Daoy (cell line): ENCODE measurements at regions not wholly inside any gene's neighbourhood (a gene's known extent, or its start where the extent isn't known, plus 50 kb on each side); places are given as distances from the start of the nearest gene placed in this dataset.
"Not testable (repeated sequence)": the region's sequence is repeated elsewhere in the genome, so short reads cannot be mapped to it uniquely, and the experiment has no call there.

Experiments
- DNase-seq: peaks from one replicate; pipeline ENCODE4 v3.0.0-alpha.2; 2015; ENCODE audit warnings: low read depth

DNA sequence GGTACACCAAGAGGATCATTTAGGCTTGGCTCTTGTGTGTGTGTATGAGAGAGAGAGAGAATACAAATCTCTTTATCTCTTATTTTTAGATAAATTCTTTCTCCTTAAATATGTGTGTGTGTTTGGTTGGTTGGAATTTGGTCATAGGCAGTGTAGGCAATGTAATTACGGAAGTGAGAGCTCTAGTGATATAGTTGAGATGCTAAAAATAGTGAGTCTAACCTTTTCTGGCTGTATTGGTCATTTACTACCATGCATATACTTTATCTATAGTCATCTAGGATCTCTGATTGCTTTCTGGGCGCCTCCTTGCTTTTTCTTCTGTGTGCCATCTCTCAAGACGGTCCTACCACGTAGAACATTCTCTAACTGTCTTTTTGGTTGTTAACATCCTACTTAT lies 250.2 kb downstream of the NUF2 start:
- no peak for DNase-seq

DNA sequence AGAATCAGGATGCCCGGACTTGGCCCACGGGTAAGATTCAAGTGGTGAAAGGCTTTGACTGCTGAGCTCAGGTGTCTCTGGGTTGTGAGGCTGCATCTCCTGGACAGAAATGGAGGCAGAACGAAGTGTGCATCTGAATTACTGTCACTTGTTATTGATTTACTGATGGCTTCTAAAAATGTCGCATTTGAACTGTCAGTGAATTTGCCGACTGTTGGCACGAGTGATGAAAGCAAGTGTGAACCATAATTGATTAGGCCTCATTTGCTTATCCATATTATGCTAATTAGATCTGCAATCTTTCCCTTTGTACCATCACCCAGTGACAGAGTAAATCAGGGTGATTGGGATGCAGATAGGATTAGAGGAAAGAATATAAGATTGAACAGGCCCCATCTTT lies 252.4 kb downstream of the NUF2 start:
- DNase-seq = no peak

DNA sequence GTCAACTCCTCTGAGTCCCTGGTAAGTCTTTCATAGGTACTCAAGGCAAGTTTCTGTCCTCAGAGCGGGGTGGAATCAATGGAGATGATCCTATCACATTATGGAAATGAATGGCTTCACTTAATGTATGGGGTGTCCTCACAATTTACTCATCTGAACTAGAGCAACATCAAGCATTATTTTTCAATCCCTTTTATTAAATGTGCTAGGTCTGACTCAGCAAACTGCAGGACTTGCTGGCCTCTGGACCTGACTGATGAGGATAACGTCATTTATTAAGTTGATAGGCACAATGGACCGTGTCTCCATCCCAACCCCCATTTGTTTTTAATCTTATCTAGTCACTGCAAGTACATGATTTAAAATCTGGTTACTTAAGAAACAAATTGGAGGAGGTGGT lies 259.2 kb downstream of the NUF2 start:
- DNase-seq = no peak

DNA sequence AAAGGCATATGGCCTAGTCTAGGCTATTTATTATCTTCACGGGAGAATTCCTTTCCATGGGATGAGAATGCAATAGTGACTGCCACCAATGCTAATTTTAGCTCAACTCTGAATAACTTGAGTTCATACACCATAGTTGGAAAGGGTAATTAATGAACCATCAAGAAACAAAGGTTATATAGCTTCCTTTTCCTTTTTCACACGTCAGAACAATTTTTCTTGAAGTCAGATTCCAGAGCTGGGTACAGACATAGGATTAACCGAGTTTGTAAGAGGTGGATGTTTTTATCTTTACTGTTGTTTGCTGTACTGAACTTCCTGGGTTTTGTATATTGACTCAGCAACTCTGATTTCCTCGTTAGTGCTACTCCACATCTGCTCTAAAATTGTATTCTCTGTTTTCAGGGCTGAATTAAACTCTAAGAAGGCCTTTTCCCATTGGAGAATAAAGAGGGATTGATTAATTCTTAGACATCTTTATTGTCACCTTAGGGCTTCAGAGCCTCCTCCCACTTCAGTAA lies 262.0 kb downstream of the NUF2 start:
- no peak for DNase-seq

DNA sequence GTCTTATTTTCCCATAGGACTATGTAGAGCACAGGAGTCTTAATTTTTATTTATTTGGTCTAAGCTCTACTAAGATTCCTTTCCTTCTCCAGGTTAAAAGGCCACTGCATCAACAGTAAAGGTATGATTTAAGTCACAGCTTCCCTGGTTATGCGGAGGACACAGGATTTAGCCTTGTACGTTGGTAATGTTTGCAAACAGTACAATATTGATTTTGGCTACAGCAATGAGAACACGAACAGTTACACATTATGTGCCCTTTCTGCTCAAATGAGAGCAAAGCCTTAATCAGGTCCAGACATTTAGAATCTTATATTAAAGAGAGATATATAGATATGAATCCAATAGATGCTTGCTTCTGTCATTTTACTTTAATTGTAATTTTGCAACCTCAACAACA lies 264.0 kb downstream of the NUF2 start:
- no peak for DNase-seq

DNA sequence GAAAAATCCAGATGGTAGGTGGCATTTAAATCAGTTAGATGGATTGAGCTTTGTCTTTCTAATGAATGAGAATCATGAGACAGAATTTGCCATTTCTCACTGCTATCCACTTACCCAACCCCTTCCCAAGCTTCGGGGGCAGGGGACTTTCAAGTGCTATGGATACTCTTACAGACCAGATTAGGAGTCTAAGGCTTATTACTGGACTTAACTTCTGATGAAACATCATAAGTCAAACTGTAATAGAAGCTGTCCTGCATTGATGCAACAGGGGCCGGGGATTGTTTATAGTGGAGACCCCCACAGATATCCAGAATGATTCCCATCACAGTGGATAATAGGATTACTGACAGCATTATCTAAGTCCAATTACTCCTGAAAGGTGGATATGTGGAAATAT lies 267.0 kb downstream of the NUF2 start:
- no peak for DNase-seq

DNA sequence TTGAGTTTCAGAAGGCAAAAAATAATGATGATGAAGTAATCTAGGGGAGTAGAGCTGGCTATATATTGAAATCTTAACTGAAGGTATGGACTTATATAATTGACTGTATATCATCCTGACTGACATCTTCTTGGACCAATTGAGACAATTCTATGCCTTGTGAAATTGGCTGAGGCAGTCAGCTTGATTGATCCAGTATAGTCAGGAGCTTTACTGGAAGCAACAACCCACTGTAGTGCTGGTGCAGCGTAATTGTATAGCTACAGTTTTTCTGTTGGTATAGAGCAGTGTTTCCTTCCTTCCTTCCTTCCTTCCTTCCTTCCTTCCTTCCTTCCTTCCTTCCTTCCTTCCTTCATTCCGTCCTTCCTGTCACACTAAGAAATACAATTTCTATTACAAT lies 268.0 kb downstream of the NUF2 start:
- no peak for DNase-seq

DNA sequence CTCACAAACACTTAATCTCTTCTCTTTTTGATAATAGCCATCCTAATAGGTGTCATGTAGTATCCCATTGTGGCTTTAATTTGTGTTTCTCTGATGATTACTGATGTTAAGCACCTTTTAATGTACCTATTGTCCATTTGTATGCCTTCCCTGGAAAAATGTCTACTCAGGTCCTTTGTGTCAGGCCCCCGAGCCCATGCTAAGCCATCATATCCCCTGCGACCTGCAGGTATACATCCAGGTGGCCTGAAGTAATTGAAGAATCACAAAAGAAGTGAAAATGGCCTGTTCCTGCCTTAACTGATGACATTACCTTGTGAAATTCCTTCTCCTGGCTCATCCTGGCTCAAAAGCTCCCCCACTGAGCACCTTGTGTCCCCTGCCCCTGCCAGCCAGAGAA lies 269.4 kb downstream of the NUF2 start:
- not testable (repeated sequence) for DNase-seq

DNA sequence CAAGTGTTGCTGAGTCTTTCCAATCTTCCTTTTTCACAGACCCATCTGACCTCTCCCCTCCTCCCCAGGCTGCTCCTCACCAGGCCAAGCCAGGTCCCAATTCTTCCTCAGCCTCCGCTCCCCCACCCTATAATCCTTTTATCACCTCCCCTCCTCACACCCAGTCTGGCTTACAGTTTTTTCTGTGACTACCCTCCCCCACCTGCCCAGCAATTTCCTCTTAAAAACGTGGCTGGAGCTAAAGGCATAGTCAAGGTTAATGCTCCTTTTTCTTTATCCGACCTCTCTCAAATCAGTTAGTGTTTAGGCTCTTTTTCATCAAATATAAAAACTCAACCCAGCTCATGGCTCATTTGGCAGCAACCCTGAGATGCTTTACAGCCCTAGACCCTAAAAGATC lies 270.9 kb downstream of the NUF2 start:
- DNase-seq = not testable (repeated sequence)

DNA sequence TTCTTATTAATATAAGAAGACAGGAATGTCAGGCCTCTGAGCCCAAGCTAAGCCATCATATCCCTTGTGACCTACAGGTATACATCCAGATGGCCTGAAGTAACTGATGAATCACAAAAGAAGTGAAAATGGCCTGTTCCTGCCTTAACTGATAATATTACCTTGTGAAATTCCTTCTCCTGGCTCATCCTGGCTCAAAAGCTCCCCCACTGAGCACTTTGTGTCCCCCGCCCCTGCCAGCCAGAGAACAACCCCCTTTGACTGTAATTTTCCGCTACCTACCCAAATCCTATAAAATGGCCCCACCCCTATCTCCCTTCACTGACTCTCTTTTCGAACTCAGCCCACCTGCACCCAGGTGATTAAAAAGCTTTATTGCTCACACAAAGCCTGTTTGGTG lies 274.4 kb downstream of the NUF2 start:
- DNase-seq = not testable (repeated sequence)

DNA sequence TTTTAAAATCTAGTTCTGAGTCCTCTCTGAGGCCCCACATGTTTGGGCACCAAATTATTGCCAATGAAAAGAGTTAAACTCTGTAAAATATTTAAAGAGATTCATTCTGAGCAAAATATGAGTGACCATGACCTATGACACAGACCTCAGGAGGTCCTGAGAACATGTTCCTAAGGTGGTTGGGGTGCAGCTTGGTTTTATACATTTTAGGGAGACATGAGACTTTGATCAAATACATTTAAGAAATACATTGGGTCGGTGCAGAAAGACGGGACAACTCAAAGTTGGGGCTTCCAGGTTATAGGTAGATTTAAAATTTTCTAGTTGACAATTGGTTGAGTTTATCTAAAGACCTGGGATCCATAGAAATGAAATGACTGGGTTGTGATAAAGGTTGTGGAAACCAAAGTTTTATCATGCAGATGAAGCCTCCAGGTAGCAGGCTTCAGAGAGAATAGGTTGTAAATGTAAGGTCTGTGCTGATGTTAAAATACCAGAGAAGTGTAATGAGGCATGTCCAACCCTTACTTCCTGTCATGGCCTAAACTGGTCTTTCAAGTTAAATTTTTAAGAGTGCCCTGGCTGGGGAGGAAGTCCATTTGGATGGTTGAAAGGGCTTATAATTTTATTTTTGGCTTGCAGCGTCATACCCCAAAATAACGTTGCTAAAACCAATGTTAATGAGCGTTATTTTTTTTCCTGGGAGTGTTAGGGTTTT lies 274.9 kb downstream of the NUF2 start:
- no peak for DNase-seq

DNA sequence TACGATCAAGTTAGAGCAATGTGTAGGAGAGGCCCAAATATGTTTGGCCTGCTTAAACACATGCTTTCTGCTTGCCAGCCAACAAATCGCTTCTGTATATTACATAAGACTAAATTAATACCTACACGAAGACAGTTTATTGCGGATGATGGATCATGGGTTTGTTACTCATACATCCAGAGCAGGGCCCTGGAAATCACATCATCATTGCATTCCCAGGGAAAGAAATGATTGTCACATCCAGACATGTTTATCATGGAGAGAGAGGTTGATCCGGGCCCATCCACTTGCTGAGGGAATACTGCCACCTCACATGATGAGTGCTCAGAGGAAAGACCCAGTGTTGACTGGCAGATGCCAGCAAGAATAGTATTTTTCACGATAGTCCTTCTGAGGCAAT lies 282.6 kb downstream of the NUF2 start:
- no peak for DNase-seq

DNA sequence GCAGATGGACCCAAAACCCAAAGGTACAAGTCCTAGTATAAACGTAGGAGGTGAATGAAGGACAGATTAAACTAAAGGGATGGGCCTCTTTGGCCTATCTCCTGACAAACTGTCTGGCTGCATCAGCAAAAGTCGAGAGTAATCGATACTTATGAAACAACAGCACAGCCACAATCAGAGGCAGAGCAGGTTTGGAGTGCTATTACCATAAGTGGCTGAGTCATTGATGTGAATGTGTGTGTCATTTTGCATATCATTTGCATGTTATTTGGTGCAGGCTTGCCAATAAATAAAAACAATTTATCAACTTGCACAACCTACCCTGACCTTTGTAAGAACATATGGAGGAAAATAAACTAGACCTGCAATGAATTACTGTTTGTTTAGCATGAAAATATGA lies 283.1 kb downstream of the NUF2 start:
- no peak for DNase-seq

DNA sequence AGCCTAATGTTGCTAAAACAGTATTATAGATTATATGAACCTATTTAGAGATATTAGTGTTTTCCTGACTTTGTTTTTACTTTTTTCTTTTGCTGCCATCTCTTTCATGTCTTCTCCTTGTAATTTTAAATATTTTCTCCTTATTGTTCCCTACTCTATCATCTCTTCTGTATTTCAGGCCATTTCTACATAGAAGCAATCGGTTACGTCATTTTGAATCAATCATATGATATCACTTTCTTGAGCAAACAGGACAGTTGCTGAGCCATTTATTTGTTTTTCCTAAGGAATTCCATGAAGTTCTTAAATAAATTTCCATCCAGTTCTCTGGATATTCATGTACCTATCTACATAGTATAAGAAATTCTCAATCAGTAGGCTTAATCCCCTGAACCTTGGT lies 287.2 kb downstream of the NUF2 start:
- no peak for DNase-seq

DNA sequence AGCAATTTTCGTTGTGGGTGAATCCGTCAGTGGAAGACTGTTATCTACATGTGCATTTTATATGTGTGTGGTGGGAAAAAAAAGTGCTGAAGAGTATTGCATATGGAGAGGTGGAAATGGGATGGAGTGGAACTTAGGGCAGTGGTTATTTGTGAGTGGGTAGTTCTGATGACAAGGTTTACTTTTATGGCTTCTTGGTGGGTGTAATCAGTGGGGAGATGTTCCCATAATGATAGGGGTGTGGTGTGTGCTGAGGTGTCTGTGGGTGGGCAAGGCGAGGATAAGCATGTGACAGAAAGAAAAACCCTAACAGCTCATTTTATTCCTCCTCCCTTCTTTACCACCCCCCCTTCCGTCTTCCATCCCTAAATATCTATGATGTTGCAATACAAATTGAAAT lies 288.1 kb downstream of the NUF2 start:
- no peak for DNase-seq

DNA sequence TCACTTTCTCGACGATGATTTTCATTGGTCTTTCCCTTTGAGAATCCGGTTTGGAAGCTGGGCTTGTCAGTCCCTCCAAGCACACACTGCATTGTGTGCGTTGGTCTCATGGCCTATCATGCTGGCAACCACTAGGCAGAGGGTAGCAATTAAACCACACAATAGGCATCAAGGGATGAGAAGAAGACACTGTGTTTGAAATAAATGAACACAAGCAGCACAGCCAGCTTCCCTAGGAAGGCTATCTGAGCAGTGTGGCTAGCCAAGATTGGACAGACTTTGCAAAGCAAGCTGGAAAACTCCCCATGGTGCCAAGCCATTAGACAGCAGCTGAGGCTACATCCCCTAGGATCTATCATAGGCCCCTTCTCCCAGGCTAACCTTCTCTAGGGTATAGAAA lies 288.7 kb downstream of the NUF2 start:
- no peak for DNase-seq

DNA sequence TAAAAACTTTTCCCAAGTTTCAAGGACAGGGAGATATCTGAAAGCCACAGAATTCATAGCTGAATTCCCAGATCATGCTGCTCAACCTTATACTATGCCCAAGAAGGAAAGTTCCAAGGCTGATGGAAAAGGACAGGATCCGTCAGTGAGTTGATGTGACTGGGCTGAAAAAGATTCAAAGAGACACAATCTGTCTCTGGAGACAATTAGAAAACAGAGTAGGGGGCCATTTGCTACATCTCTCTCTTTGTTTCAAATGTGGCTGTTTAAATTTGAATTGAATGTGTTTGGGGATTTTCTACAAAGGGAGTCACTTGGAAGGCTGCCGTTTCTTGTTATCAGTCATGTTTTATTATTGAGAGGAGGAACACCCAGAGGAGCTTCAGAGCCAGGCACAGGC lies 292.6 kb downstream of the NUF2 start:
- DNase-seq = no peak

DNA sequence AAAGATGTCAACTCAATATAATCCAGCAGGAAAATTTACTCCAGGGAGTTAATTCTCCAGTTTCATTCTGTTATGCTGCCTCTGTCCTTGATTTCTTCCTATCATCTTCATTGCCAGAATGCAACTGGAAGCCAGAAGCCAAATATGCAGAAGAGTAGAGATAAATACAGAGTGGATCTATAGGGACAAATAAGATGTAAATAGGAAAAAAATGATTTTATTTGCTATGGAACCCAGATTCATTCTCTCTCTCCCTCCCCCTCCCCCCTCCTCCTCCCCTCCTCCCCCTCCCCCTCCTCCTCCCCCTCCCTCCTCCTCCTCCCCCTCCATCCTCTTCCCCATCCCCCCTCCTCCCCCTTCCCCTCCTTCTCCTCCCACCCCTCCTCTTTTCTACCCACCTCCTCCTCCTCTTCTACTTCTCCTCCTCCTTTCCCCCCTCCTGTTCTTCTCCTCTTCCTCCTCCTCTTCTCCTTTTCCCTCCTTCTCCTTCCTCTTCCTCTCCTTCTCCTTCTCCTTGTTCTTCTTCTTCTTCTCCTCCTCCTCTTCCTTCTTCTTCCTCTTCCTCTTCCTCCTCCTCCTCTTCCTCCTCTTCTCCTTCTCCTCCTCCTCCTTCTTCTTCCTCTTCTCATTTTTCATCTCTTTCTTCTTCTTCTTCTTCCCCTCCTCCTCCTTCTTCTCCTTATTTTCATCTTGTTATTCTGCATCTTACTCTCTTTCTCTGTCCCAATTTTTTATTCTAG lies 306.4 kb downstream of the NUF2 start:
- DNase-seq = no peak

DNA sequence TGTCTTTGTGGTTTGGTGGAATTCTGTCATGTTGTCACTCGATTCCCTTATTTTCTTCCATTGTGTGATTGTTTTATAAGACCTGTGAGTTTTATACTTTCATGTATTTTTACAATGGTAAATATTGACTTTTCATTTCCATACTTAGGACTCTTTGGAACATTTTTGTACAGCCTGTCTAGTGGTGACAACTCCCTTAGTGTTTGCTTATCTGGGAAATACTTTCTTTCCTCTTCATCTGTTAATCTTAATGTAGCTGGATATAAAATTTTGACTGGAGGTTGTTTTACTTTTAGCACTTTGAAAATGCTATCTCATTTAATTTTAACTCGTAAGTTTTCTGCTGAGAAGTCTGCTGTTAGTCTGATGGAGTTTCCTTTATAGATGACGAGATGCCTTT lies 310.5 kb downstream of the NUF2 start:
- DNase-seq = no peak

DNA sequence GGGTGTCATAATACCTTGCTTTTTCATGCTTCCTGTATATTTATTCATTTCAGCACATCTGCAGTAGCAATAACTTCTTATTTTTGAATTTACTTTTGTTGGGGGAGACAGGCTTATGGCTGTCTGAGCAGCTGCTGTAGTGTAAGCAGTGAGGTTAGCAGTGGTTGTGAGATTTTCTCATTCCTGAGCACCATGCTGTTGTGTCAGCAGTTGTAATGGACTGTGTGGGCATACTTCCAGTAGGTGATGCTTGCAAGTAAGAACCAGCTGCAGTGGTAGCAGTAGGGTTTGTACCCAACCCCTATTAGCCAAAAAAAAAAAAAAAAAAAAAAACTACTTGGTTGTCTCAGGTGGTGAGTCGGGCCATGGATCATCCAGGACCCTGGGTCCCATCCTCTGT lies 311.6 kb downstream of the NUF2 start:
- no peak for DNase-seq

DNA sequence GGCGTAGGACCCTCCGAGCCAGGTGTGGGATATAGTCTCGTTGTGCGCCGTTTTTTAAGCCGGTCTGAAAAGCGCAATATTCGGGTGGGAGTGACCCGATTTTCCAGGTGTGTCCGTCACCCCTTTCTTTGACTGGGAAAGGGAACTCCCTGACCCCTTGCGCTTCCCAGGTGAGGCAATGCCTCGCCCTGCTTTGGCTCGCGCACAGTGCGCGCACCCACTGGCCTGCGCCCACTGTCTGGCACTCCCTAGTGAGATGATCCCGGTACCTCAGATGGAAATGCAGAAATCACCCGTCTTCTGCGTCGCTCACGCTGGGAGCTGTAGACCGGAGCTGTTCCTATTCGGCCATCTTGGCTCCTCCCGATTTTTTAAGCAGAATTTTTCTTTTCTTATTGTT lies 323.9 kb downstream of the NUF2 start:
- not testable (repeated sequence) for DNase-seq

DNA sequence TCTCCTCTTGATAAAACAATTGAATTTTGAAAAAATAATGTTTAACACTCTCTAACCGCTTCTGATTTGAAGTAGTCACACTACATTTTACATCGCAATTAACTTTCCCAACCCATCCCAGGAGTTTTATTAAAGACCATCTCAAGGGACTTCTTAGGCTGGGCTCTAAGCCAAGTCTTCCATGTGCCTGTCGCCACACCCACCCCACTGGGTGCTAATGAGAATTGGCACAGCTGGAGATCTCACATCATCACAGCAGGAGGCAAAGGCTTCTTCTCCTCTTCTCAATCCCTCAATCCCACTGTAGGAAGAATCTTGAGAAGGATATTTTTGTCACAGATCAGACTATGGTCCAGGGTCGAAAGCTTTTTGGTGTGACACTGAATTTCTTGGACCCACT lies 328.9 kb downstream of the NUF2 start:
- no peak for DNase-seq

DNA sequence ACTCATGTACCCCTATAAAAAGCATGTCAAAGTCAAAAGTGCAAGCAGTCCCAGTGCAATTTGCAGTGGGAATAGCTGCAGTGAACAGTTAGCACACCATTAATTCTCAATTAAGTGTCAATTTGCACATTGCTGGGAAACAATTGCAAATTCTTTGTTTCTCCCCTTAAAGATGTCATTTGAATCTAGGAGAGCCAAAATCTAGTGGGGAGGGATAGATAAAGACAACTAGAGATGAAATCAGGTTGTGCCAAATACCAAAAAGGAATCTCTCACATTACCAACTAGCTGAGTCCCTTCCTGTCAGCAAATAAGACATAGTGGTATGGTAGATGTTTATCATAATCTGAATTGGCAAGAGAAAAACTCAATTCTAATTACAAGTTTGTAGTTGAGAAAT lies 330.7 kb downstream of the NUF2 start:
- DNase-seq = no peak

DNA sequence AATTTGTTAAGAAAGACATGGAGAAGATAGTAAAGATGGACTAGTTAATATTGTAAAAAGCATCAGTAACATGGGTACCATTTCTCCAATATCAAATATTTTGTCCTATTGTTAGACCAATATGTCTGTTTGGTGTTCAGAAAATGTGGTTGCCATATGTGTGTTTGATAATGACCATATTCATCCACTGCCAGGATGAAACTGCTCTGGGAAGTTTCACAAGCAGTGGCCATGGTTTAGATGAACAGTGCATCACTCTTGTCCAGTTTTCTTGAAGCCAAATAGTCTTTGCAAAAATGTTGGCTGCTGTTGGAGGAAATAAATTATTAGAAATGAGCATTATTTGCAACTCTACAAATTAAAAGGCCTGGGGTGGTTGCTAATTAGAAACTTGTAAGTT lies 333.8 kb downstream of the NUF2 start:
- DNase-seq = no peak
